GM19372 (cell line): ENCODE measurements at regions not wholly inside any gene's neighbourhood (a gene's known extent, or its start where the extent isn't known, plus 50 kb on each side); places are given as distances from the start of the nearest gene placed in this dataset.

ENCODE experiments used
- ATAC-seq: cut with Tn5 transposase; IDR thresholded peaks from one replicate; pipeline ENCODE4 v1.9.1; 2021; ENCODE audit warnings: mild to moderate bottlenecking, low read depth, moderate library complexity; ENCODE audit not compliant: unreplicated experiment

GRCh38 chr17:13921841-13922776, 147.2 kb upstream of the COX10 start:
- no peak for ATAC-seq

GRCh38 chr17:13922885-13923284, 146.4 kb upstream of the COX10 start:
- no peak for ATAC-seq

- ATAC-seq = no peak
Observed at GRCh38 chr17:13925579-13925978, 143.7 kb upstream of the COX10 start.

GRCh38 chr17:13931111-13931526, 138.2 kb upstream of the COX10 start:
- peak; percentile 65 for ATAC-seq

GRCh38 chr17:13931800-13932460, 137.4 kb upstream of the COX10 start:
- ATAC-seq = no peak

- ATAC-seq = no peak
Observed at GRCh38 chr17:13933441-13934276, 135.6 kb upstream of the COX10 start.

GRCh38 chr17:13939222-13939621, 130.1 kb upstream of the COX10 start:
- ATAC-seq = no peak

GRCh38 chr17:13940858-13941665, 128.2 kb upstream of the COX10 start:
- ATAC-seq = no peak

GRCh38 chr17:13941781-13942180, 127.5 kb upstream of the COX10 start:
- no peak for ATAC-seq

- ATAC-seq = no peak
Observed at GRCh38 chr17:13943909-13944308, 125.4 kb upstream of the COX10 start.

GRCh38 chr17:13947499-13947898, 121.8 kb upstream of the COX10 start:
- no peak for ATAC-seq

GRCh38 chr17:13952009-13952750, 117.1 kb upstream of the COX10 start:
- no peak for ATAC-seq

GRCh38 chr17:13953841-13954240, 115.5 kb upstream of the COX10 start:
- ATAC-seq = no peak

GRCh38 chr17:13957636-13958035, 111.7 kb upstream of the COX10 start:
- ATAC-seq = no peak

GRCh38 chr17:13958773-13959172, 110.5 kb upstream of the COX10 start:
- no peak for ATAC-seq

GRCh38 chr17:13961265-13961664, 108.0 kb upstream of the COX10 start:
- no peak for ATAC-seq

- no peak for ATAC-seq
Observed at GRCh38 chr17:13962716-13963240, 106.5 kb upstream of the COX10 start.

- no peak for ATAC-seq
Observed at GRCh38 chr17:13967416-13967815, 101.9 kb upstream of the COX10 start.

- no peak for ATAC-seq
Observed at GRCh38 chr17:13970531-13970930, 98.8 kb upstream of the COX10 start.
